Prostate gland (tissue), 2 donors: ENCODE measurements at regions not wholly inside any gene's neighbourhood (a gene's known extent, or its start where the extent isn't known, plus 50 kb on each side); places are given as distances from the start of the nearest gene placed in this dataset.

Source experiments
- DNase-seq: peaks from one replicate; pipeline ENCODE4 v3.0.0-alpha.2; 2019; ENCODE audit warnings: low spot score
- H3K27ac ChIP-seq, 2 donors: fragments of 200-600 bp; sonication (generic); 2 replicates each; pipeline ENCODE4 v1.5.1; 2017 to 2019
- H3K27me3 ChIP-seq: fragments of 200-600 bp; sonication (generic); replicated peaks from 2 replicates; pipeline ENCODE4 v1.5.1; 2019; ENCODE audit not compliant: insufficient read depth
- H3K36me3 ChIP-seq, 2 donors: fragments of 200-600 bp; sonication (generic); 1 replicate in 1 of 2; 2 replicates in 1 of 2; pipeline versions ENCODE4 v1.5.1 to v1.8.1; 2017 to 2019
- H3K4me1 ChIP-seq: fragments of 200-600 bp; sonication (generic); replicated peaks from 2 replicates; pipeline ENCODE4 v1.5.1; 2019
- H3K4me3 ChIP-seq, 2 donors: fragments of 200-600 bp; sonication (generic); 2 replicates each; pipeline ENCODE4 v1.5.1; 2017 to 2019
- H3K9me3 ChIP-seq: fragments of 200-600 bp; sonication (generic); 2 replicates; pipeline ENCODE4 v1.5.1; 2017
- POLR2A ChIP-seq: fragments of 450-650 bp; IDR thresholded peaks from one replicate; pipeline ENCODE4 v1.6.1; 2016; ENCODE audit warnings: antibody characterized with exemption, mild to moderate bottlenecking
- POLR2AphosphoS5 ChIP-seq: sonication (generic); formaldehyde crosslinking; IDR thresholded peaks from one replicate; pipeline ENCODE4 v1.6.1; 2017; ENCODE audit warnings: antibody characterized with exemption
- WGBS: methylation state at CpG from one replicate; pipeline ENCODE4 v1.1.5; 2018; 5-methylcytosine and 5-hydroxymethylcytosine counted together
- intact Hi-C: fragments of 100-400 bp; cut with DNase I; formaldehyde crosslinking; loops from one replicate; pipeline ENCODE4 v1.14.2; 2022
- TF ChIP-seq, protein P1 (sequence below), 4 experiments: fragments of 200-600 bp in 2 of 4; fragments of 450-650 bp in 2 of 4; sonication (generic) in 2 of 4; IDR thresholded peaks; 1 replicate in 3 of 4; 2 replicates in 1 of 4; pipeline ENCODE4 v1.5.1; 2016 to 2019; ENCODE audit warnings: antibody characterized with exemption in 4 of 4, mild to moderate bottlenecking in 2 of 4, moderate library complexity in 2 of 4

DNA sequence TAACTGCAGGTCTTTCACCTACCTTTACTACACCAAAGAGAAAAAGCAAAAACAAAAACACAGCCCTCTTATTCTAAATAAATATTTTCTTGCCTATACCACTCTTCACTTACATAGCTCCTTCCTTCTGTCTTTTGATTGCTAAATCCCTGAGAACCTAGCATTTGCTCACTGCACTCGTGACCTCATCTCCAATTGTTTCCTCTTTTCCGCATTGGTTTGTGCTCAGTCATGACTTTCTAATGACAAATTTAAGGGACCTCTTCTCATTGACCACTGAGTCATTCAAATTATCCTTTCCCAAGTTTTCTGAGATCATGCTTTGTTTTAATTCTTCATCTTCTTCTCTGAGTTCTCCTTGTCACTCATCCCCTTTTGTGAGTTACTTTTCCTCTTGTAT is 1697.1 kb downstream of the STIM2 start:
- DNase-seq: no peak
- intact Hi-C loops: no loop called here
- Histone ChIP-seq H3K4me3 (no peak overlapping the region), H3K27ac (no peak overlapping the region), H3K36me3 (no peaks in the 10 kb centered on the region), H3K9me3 (no peaks in the 10 kb centered on the region), H3K4me1 (no peaks in the 10 kb centered on the region), H3K27me3 (no peaks in the 10 kb centered on the region)
- WGBS: 77% methylated on average over 2 of the region's 2 CpGs
- TF ChIP-seq, protein P1, sequence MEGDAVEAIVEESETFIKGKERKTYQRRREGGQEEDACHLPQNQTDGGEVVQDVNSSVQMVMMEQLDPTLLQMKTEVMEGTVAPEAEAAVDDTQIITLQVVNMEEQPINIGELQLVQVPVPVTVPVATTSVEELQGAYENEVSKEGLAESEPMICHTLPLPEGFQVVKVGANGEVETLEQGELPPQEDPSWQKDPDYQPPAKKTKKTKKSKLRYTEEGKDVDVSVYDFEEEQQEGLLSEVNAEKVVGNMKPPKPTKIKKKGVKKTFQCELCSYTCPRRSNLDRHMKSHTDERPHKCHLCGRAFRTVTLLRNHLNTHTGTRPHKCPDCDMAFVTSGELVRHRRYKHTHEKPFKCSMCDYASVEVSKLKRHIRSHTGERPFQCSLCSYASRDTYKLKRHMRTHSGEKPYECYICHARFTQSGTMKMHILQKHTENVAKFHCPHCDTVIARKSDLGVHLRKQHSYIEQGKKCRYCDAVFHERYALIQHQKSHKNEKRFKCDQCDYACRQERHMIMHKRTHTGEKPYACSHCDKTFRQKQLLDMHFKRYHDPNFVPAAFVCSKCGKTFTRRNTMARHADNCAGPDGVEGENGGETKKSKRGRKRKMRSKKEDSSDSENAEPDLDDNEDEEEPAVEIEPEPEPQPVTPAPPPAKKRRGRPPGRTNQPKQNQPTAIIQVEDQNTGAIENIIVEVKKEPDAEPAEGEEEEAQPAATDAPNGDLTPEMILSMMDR (IDR thresholded peaks at IDR 0.05): no peak
- TF ChIP-seq POLR2AphosphoS5 (no peak), POLR2A (no peak)

DNA sequence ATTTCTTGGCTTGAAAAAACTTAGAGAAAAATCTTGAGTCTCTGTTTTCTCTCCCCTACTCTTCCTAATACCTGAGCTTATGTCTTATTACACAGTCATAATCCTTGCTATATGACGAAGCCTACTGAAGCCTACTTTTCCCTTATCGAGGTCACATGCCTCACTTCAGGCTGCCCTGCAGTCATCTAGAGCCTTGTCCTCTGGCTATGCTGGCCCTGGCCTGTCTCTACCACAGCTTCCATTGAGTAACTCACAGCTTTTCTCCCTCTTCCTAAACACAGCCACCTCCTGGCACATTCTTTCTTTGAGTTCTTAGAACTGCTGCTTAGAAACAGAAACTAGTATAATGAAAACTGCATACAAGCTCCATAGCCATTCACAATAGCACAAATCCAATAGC is 1698.3 kb downstream of the STIM2 start:
- 90% methylated on average over 2 of the region's 2 CpGs for WGBS
- Histone ChIP-seq H3K4me1 (no peaks in the 10 kb centered on the region), H3K27me3 (no peaks in the 10 kb centered on the region), H3K36me3 (no peaks in the 10 kb centered on the region), H3K27ac (no peak overlapping the region), H3K9me3 (no peaks in the 10 kb centered on the region), H3K4me3 (no peak overlapping the region)
- intact Hi-C loops: no loop called here
- TF ChIP-seq, protein P1 (IDR thresholded peaks at IDR 0.05): no peak
- TF ChIP-seq POLR2A (no peak), POLR2AphosphoS5 (no peak)
- no peak for DNase-seq

DNA sequence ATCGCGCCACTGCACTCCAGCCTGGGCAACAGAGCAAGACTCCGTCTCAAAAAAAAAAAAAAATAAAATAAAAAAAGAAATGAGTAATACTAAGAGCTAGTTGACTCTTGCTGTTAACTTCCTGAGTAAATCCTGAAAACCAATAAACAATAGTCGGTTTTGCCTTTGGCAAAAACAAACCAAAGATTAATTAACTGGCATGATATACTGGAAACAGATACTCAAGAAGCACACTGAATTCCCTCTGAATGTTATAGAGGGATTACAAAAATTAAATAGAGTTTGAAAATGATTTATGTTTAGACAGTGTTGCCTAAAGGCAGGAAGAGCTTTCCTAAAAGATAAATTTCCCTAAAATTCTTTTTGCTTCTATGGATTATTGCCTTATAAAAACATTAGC is 1702.3 kb downstream of the STIM2 start:
- no peak for DNase-seq
- H3K27me3 ChIP-seq: no peaks in the 10 kb centered on the region
- no peaks in the 10 kb centered on the region for H3K9me3 ChIP-seq
- H3K4me3 ChIP-seq: no peak overlapping the region
- H3K4me1 ChIP-seq: no peaks in the 10 kb centered on the region
- no peak overlapping the region for H3K27ac ChIP-seq
- no peaks in the 10 kb centered on the region for H3K36me3 ChIP-seq
- TF ChIP-seq, protein P1 (IDR thresholded peaks at IDR 0.05): no peak
- TF ChIP-seq POLR2A (no peak), POLR2AphosphoS5 (no peak)
- intact Hi-C loops: no loop called here
- 13% methylated on average over 2 of the region's 4 CpGs for whole genome bisulfite sequencing

DNA sequence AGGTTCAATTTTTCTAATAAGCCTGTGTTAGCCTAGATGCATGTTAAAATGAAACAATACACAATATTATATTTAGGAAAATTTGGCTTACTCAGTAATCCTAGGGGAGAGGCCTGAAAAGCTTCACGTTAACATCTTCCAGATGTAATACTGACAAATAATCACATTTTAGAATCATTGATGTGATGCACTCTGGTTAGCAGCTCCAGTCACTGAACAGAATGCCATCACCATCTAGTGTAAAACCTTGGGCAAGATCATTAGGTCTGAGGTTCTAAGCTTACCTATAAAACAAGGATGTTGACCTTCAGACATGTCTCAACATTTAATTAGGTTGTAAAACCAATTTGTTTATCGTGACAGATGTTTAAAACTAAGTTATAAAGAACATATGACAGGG is 1704.8 kb downstream of the STIM2 start:
- no peak overlapping the region for H3K27ac ChIP-seq
- no peaks in the 10 kb centered on the region for H3K4me1 ChIP-seq
- no peak for DNase-seq
- intact Hi-C loops: no loop called here
- no peak overlapping the region for H3K4me3 ChIP-seq
- no peaks in the 10 kb centered on the region for H3K36me3 ChIP-seq
- H3K27me3 ChIP-seq: no peaks in the 10 kb centered on the region
- TF ChIP-seq, protein P1 (IDR thresholded peaks at IDR 0.05): no peak
- TF ChIP-seq POLR2A: no peak
- 24% methylated on average over 2 of the region's 2 CpGs for WGBS
- no peaks in the 10 kb centered on the region for H3K9me3 ChIP-seq

DNA sequence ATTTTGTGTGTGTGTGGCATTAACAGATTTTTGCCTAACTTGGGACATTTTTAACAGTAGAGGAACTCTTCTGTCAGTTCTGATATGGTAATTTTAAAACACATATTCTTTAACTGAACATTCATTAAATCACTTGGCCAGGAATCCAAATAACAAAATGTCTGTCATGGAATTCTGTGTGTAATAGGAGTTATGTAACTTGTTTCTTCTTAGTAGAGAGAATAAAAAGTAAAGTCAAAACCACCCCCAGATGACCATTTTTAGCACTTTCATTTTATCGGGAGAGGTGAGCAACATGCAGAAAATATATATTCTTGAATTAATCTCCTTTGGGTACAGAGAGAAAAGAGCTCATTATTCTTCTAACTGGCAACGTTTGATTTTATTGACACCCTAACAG is 1740.3 kb downstream of the STIM2 start:
- DNase-seq: no peak
- WGBS: 71% methylated on average over 2 of the region's 2 CpGs
- intact Hi-C loops: no loop called here
- Histone ChIP-seq H3K4me3 (no peak overlapping the region), H3K9me3 (no peaks in the 10 kb centered on the region), H3K27me3 (no peaks in the 10 kb centered on the region), H3K27ac (no peak overlapping the region), H3K36me3 (no peaks in the 10 kb centered on the region), H3K4me1 (no peaks in the 10 kb centered on the region)
- TF ChIP-seq, protein P1 (IDR thresholded peaks at IDR 0.05): no peak
- no peak for TF ChIP-seq POLR2A
- TF ChIP-seq POLR2AphosphoS5: no peak
